GM23248 (cell line): ENCODE measurements at regions not wholly inside any gene's neighbourhood (a gene's known extent, or its start where the extent isn't known, plus 50 kb on each side); places are given as distances from the start of the nearest gene placed in this dataset.
"Not testable (repeated sequence)": the region's sequence is repeated elsewhere in the genome, so short reads cannot be mapped to it uniquely, and the experiment has no call there.

Experiments used
- DNase-seq: peaks from one replicate; pipeline ENCODE4 v3.0.0-alpha.2; 2015
- H2AFZ ChIP-seq: fragments of 200-600 bp; sonication (generic); 2 replicates; pipeline ENCODE4 v1.6.1; 2016; ENCODE audit warnings: antibody characterized with exemption
- H3F3A ChIP-seq: fragments of 200-600 bp; sonication (generic); 2 replicates; pipeline ENCODE4 v1.6.1; 2016; ENCODE audit warnings: mild to moderate bottlenecking, antibody characterized with exemption, mixed run types; ENCODE audit not compliant: insufficient read depth
- H3K27ac ChIP-seq: fragments of 200-600 bp; sonication (generic); 2 replicates; pipeline ENCODE4 v1.5.1; 2016; ENCODE audit warnings: mild to moderate bottlenecking
- H3K27me3 ChIP-seq: fragments of 200-600 bp; sonication (generic); replicated peaks from 2 replicates; pipeline ENCODE4 v1.6.1; 2016; ENCODE audit warnings: mild to moderate bottlenecking; ENCODE audit not compliant: insufficient read depth
- H3K36me3 ChIP-seq: fragments of 200-600 bp; sonication (generic); 2 replicates; pipeline ENCODE4 v1.6.1; 2016; ENCODE audit warnings: low read depth, mild to moderate bottlenecking
- H3K4me1 ChIP-seq: fragments of 200-600 bp; sonication (generic); 2 replicates; pipeline ENCODE4 v1.6.1; 2016; ENCODE audit warnings: mild to moderate bottlenecking; ENCODE audit not compliant: insufficient read depth
- H3K4me2 ChIP-seq: fragments of 200-600 bp; sonication (generic); one replicate; pipeline ENCODE4 v1.6.1; 2016; ENCODE audit warnings: mild to moderate bottlenecking; ENCODE audit not compliant: unreplicated experiment
- H3K4me3 ChIP-seq: fragments of 200-600 bp; sonication (generic); 2 replicates; pipeline ENCODE4 v1.5.1; 2016; ENCODE audit warnings: mild to moderate bottlenecking
- H3K79me2 ChIP-seq: fragments of 200-600 bp; sonication (generic); 2 replicates; pipeline ENCODE4 v1.6.1; 2016; ENCODE audit warnings: mild to moderate bottlenecking; ENCODE audit not compliant: insufficient read depth
- H3K9ac ChIP-seq: fragments of 200-600 bp; sonication (generic); 2 replicates; pipeline ENCODE4 v1.6.1; 2016; ENCODE audit warnings: mild to moderate bottlenecking
- H3K9me2 ChIP-seq: fragments of 200-600 bp; sonication (generic); 2 replicates; pipeline ENCODE4 v1.6.1; 2016; ENCODE audit warnings: mixed run types, mild to moderate bottlenecking, moderate library complexity; ENCODE audit not compliant: insufficient read depth
- H3K9me3 ChIP-seq: fragments of 200-600 bp; sonication (generic); one replicate; pipeline ENCODE4 v1.6.1; 2017; ENCODE audit warnings: low read depth
- H4K20me1 ChIP-seq: fragments of 200-600 bp; sonication (generic); 2 replicates; pipeline ENCODE4 v1.6.0; 2016; ENCODE audit not compliant: insufficient read depth
- EZH2 ChIP-seq: fragments of 200-600 bp; sonication (generic); IDR thresholded peaks from 2 replicates; pipeline ENCODE4 v1.6.1; 2018; ENCODE audit warnings: antibody characterized with exemption, mild to moderate bottlenecking; ENCODE audit not compliant: insufficient read depth, poor library complexity, severe bottlenecking
- EZH2phosphoT487 ChIP-seq: fragments of 200-600 bp; sonication (generic); IDR thresholded peaks from 2 replicates; pipeline ENCODE4 v1.6.1; 2018; ENCODE audit warnings: antibody characterized with exemption, moderate library complexity, mild to moderate bottlenecking, low read depth; ENCODE audit not compliant: insufficient read depth
- WGBS, 2 experiments: methylation state at CpG; one replicate each; pipeline ENCODE4 v1.1.6; 2015 to 2017; ENCODE audit warnings: low lambda C conversion rate in 2 of 2, low coverage in 1 of 2; ENCODE audit errors: missing lambda C conversion rate in 2 of 2; 5-methylcytosine and 5-hydroxymethylcytosine counted together
- in situ Hi-C: fragments of 300-500 bp; cut with MboI; formaldehyde crosslinking; loops from 2 replicates; pipeline ENCODE4 v1.15.0; 2020

DNA sequence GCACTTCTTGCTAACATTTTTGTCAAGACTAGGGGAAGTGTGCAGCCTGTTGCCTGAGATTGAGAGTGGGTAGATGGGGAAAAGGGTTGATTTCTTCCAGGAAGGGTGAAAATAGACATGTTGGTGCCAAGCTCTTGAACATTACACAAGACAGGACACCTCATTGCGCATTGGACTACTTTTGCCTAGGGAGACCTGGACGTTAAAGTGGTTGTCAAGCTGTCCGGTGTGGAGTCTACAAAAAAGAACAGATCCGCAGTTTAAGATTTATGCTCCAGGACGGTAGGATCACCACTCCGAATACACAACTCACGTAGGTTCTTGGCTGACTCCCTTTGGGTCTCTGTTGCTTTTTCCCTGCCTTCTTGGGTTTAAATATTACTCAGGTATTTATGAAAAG is 56.3 kb upstream of the LRIG1 start:
- no peaks in the 10 kb centered on the region for H3K9me2 ChIP-seq
- DNase-seq, result no peak
- no peak for TF ChIP-seq EZH2
- no peak for TF ChIP-seq EZH2phosphoT487
- H3K79me2 ChIP-seq, result no peaks in the 10 kb centered on the region
- H3K9ac ChIP-seq, result no peak overlapping the region
- H4K20me1 ChIP-seq, result no peaks in the 10 kb centered on the region
- H3K4me1 ChIP-seq, result no peaks in the 10 kb centered on the region; the same call in 1 of the 2 replicates
- H3K36me3 ChIP-seq, result no peaks in the 10 kb centered on the region
- H3F3A ChIP-seq, result no peaks in the 10 kb centered on the region
- no peak overlapping the region for H3K27ac ChIP-seq
- H2AFZ ChIP-seq, result no peak overlapping the region
- no peaks in the 10 kb centered on the region for H3K9me3 ChIP-seq
- in situ Hi-C loops, result no loop called here
- H3K4me3 ChIP-seq, result no peak overlapping the region
- 84 to 89% methylated on average over 7 of the region's 7 CpGs for WGBS, 2 experiments
- H3K27me3 ChIP-seq, result no peaks in the 10 kb centered on the region
- no peak overlapping the region for H3K4me2 ChIP-seq

- H3K4me3 ChIP-seq, H3K27me3 ChIP-seq, H3K36me3 ChIP-seq, H2AFZ ChIP-seq, H3K4me1 ChIP-seq, H3F3A ChIP-seq, H3K9me2 ChIP-seq, H3K4me2 ChIP-seq, H3K79me2 ChIP-seq, H3K9ac ChIP-seq, in situ Hi-C loops, H3K27ac ChIP-seq, H4K20me1 ChIP-seq, DNase-seq, H3K9me3 ChIP-seq: not testable (repeated sequence)
- WGBS, 2 experiments, result 68 to 71% methylated on average over 4 of the region's 4 CpGs
Measured at GRCh38 chr3:66559924-66560323, 59.1 kb upstream of the LRIG1 start.

- Histone ChIP-seq H3K4me1 (no peaks in the 10 kb centered on the region), H3F3A (no peaks in the 10 kb centered on the region), H3K36me3 (no peaks in the 10 kb centered on the region), H3K9me2 (no peaks in the 10 kb centered on the region), H3K9me3 (no peaks in the 10 kb centered on the region), H3K79me2 (no peaks in the 10 kb centered on the region), H3K27ac (no peak overlapping the region), H2AFZ (no peak overlapping the region), H4K20me1 (no peaks in the 10 kb centered on the region), H3K9ac (no peak overlapping the region), H3K27me3 (no peaks in the 10 kb centered on the region), H3K4me3 (no peak overlapping the region), H3K4me2 (no peak overlapping the region)
- TF ChIP-seq EZH2phosphoT487, result no peak
- no peak for TF ChIP-seq EZH2
- in situ Hi-C loops, result no loop called here
- peak; percentile 20 for DNase-seq
Measured at GRCh38 chr3:66561367-66561766, 60.5 kb upstream of the LRIG1 start.

GRCh38 chr3:66565301-66565700 is 64.5 kb upstream of the LRIG1 start:
- no peaks in the 10 kb centered on the region for H3K9me2 ChIP-seq

GRCh38 chr3:66567077-66567476 is 66.3 kb upstream of the LRIG1 start:
- Histone ChIP-seq H3K4me3 (no peak overlapping the region), H3K27me3 (no peaks in the 10 kb centered on the region), H3K27ac (no peak overlapping the region), H3K79me2 (no peaks in the 10 kb centered on the region), H3K9ac (no peak overlapping the region), H3K9me3 (no peaks in the 10 kb centered on the region), H4K20me1 (no peaks in the 10 kb centered on the region), H3K9me2 (no peaks in the 10 kb centered on the region), H3K4me1 (no peaks in the 10 kb centered on the region), H2AFZ (no peak overlapping the region), H3F3A (no peaks in the 10 kb centered on the region), H3K4me2 (no peak overlapping the region), H3K36me3 (no peaks in the 10 kb centered on the region)
- TF ChIP-seq EZH2 (no peak), EZH2phosphoT487 (no peak)
- in situ Hi-C loops, result no loop called here
- 88 to 89% methylated on average over 2 of the region's 2 CpGs for WGBS, 2 experiments
- DNase-seq, result no peak

More at GRCh38 chr3:66565301-66565700, 64.5 kb upstream of the LRIG1 start:
- Histone ChIP-seq H3K27ac (no peak overlapping the region), H3K4me1 (no peaks in the 10 kb centered on the region), H3K79me2 (no peaks in the 10 kb centered on the region), H3K27me3 (no peaks in the 10 kb centered on the region), H3K9me3 (no peaks in the 10 kb centered on the region), H3K4me3 (no peak overlapping the region), H2AFZ (no peak overlapping the region), H3K9ac (no peak overlapping the region), H3F3A (no peaks in the 10 kb centered on the region), H4K20me1 (no peaks in the 10 kb centered on the region), H3K36me3 (no peaks in the 10 kb centered on the region), H3K4me2 (no peak overlapping the region)
- TF ChIP-seq EZH2, result no peak
- WGBS, 2 experiments, result 25 to 36% methylated on average over 3 of the region's 3 CpGs
- in situ Hi-C loops, result no loop called here
- DNase-seq, result no peak
